WTC11 (cell line): ENCODE measurements at regions not wholly inside any gene's neighbourhood (a gene's known extent, or its start where the extent isn't known, plus 50 kb on each side); places are given as distances from the start of the nearest gene placed in this dataset.
"Not testable (repeated sequence)": the region's sequence is repeated elsewhere in the genome, so short reads cannot be mapped to it uniquely, and the experiment has no call there.

Source experiments
- ATAC-seq: fragments of 200-7000 bp; cut with Tn5 transposase; 2 replicates; pipeline ENCODE4 v1.10.0; 2021; ENCODE audit warnings: mild to moderate bottlenecking, moderate library complexity
- CTCF ChIA-PET: fragments of 300-600 bp; sonication (Branson Sonifier 250); formaldehyde crosslinking; loops from one replicate; lab custom pipeline; 2021; ENCODE audit warnings: antibody characterized with exemption; lab: Charles Lee
- POLR2A ChIA-PET: fragments of 350-600 bp; sonication (Branson Sonifier 250); formaldehyde crosslinking; loops from one replicate; lab custom pipeline; 2021; ENCODE audit warnings: antibody characterized with exemption; lab: Charles Lee
- DNase-seq: peaks from one replicate; pipeline ENCODE4 v3.0.0; 2021; ENCODE audit warnings: low spot score
- H3K27ac Mint-ChIP-seq: 2 replicates; pipeline ENCODE4 v1.8.0; 2021; ENCODE audit warnings: mixed read lengths
- H3K27me3 Mint-ChIP-seq: 2 replicates; pipeline ENCODE4 v1.8.0; 2021; ENCODE audit warnings: low read depth, mild to moderate bottlenecking, moderate library complexity, mixed read lengths
- H3K36me3 Mint-ChIP-seq: 2 replicates; pipeline ENCODE4 v1.8.0; 2021; ENCODE audit warnings: mixed read lengths
- H3K4me1 Mint-ChIP-seq: 2 replicates; pipeline ENCODE4 v1.8.0; 2022; ENCODE audit warnings: mixed read lengths
- H3K4me3 Mint-ChIP-seq: 2 replicates; pipeline ENCODE4 v1.8.0; 2021; ENCODE audit warnings: mild to moderate bottlenecking, moderate library complexity, mixed read lengths
- H3K9me3 Mint-ChIP-seq: 2 replicates; pipeline ENCODE4 v1.8.0; 2021; ENCODE audit warnings: mixed read lengths
- ELF4 ChIP-seq: sonication (generic); formaldehyde crosslinking; IDR thresholded peaks from 2 replicates; pipeline ENCODE4 v1.8.1; 2022; ENCODE audit warnings: low read depth, mild to moderate bottlenecking, moderate library complexity, missing genetic modification reagents
- FOXJ3 ChIP-seq: sonication (generic); formaldehyde crosslinking; IDR thresholded peaks from 2 replicates; pipeline ENCODE4 v1.9.0; 2021; ENCODE audit warnings: missing genetic modification reagents, mild to moderate bottlenecking, borderline replicate concordance
- HMGA2 ChIP-seq: fragments of 250-450 bp; sonication (Bioruptor Pico); IDR thresholded peaks from 2 replicates; pipeline ENCODE4 v1.4.0; 2021; ENCODE audit warnings: mild to moderate bottlenecking, moderate library complexity
- IRF2 ChIP-seq: sonication (generic); formaldehyde crosslinking; IDR thresholded peaks from 2 replicates; pipeline ENCODE4 v1.8.0; 2022; ENCODE audit warnings: low read depth, missing genetic modification reagents, borderline replicate concordance
- KAT7 ChIP-seq: sonication (generic); formaldehyde crosslinking; IDR thresholded peaks from 2 replicates; pipeline ENCODE4 v1.8.1; 2023; ENCODE audit warnings: missing genetic modification reagents, mild to moderate bottlenecking, borderline replicate concordance
- MYBL2 ChIP-seq: sonication (generic); formaldehyde crosslinking; IDR thresholded peaks from 2 replicates; pipeline ENCODE4 v1.8.1; 2023; ENCODE audit warnings: mild to moderate bottlenecking, moderate library complexity, missing genetic modification reagents
- NFE2L1 ChIP-seq: sonication (generic); formaldehyde crosslinking; IDR thresholded peaks from 2 replicates; pipeline ENCODE4 v1.8.1; 2023; ENCODE audit warnings: missing genetic modification reagents
- NFYB ChIP-seq: sonication (generic); formaldehyde crosslinking; conservative IDR thresholded peaks from 2 replicates; pipeline ENCODE4 v1.8.0; 2022; ENCODE audit warnings: low read depth, missing genetic modification reagents
- TP53 ChIP-seq: sonication (generic); formaldehyde crosslinking; IDR thresholded peaks from 2 replicates; pipeline ENCODE4 v1.8.1; 2023; ENCODE audit warnings: mild to moderate bottlenecking, missing genetic modification reagents
- ZBTB21 ChIP-seq: sonication (generic); formaldehyde crosslinking; IDR thresholded peaks from 2 replicates; pipeline ENCODE4 v1.8.1; 2023; ENCODE audit warnings: mild to moderate bottlenecking, missing genetic modification reagents, borderline replicate concordance
- ZNF263 ChIP-seq: sonication (generic); formaldehyde crosslinking; IDR thresholded peaks from 2 replicates; pipeline ENCODE4 v1.8.1; 2022; ENCODE audit warnings: low read depth, mild to moderate bottlenecking, moderate library complexity, missing genetic modification reagents
- TF ChIP-seq, protein P1 (sequence below): sonication (generic); formaldehyde crosslinking; conservative IDR thresholded peaks from 2 replicates; pipeline ENCODE4 v1.8.1; 2023; ENCODE audit warnings: mild to moderate bottlenecking, low read depth, missing genetic modification reagents, moderate library complexity
- TF ChIP-seq, protein P2 (sequence below): fragments of 250-450 bp; sonication (Bioruptor Pico); IDR thresholded peaks from 2 replicates; pipeline ENCODE4 v1.8.0; 2021; ENCODE audit warnings: mild to moderate bottlenecking
- TF ChIP-seq, protein P3 (sequence below): sonication (generic); formaldehyde crosslinking; IDR thresholded peaks from 2 replicates; pipeline ENCODE4 v1.8.0; 2023; ENCODE audit warnings: mild to moderate bottlenecking, missing genetic modification reagents
- TF ChIP-seq, protein P4 (sequence below): sonication (generic); formaldehyde crosslinking; IDR thresholded peaks from 2 replicates; pipeline ENCODE4 v1.8.1; 2023; ENCODE audit warnings: mild to moderate bottlenecking, missing genetic modification reagents, moderate library complexity
- TF ChIP-seq, protein P5 (sequence below): fragments of 250-450 bp; sonication (Bioruptor Pico); IDR thresholded peaks from 2 replicates; pipeline ENCODE4 v1.9.0; 2021; ENCODE audit warnings: mild to moderate bottlenecking

DNA sequence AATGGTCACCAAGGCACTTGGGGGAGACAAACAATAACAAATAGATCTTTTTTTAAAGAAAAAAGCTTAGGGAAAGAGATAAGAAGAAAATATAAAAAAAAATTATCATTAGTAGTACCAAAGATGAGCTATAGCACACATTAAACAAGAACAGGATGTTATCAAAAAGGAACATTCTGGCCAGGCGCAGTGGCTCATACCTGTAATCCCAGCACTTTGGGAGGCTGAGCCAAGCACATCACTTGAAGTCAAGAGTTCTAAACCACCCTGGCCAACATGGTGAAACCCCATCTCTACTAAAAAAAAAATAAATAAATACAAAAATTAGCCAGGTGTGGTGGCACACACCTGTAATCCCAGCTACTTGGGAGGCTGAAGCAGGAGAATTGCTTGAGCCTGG is 92.9 kb downstream of the C9orf50 start:
- Mint-ChIP-seq H3K4me1 (peaks cover 18% of the 10 kb centered on the region), H3K36me3 (peaks cover 10% of the 10 kb centered on the region), H3K9me3 (peaks cover 24% of the 10 kb centered on the region)
- ATAC-seq, H3K27ac Mint-ChIP-seq, H3K27me3 Mint-ChIP-seq, DNase-seq, H3K4me3 Mint-ChIP-seq, CTCF ChIA-PET: not testable (repeated sequence)
- POLR2A ChIA-PET: interaction anchor here (0.6 kb wide), 1 partner anchor 56 kb away, joined by 4 read pairs; no protein-coding TSS in a partner anchor

DNA sequence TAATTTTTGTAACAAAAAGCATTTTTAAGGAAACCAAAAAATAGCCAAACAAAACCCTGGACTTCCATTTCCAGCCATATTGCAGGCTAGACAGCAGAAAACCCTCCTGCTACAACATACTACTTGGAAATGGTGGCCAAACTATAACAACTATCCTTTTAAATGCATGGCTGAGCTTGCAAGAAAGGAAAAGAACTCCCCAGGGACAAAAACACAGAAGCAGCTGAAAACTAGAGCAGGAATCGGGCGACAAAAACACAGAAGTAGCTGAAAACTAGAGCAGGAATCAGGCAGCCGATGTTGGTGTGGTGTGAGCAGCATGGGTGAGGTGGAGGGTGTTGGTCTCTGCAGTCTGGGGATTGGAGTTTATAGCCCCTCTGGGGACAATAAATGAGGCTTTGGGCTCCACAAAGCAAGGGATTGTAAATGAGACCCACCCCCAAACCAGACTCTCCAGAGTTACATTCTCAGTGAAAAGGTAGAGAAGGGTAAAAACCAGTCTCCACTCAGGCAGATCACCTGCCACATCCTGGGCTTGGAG is 95.2 kb downstream of the C9orf50 start:
- 0 out of 2 replicates have a peak overlapping the region, but pooled peaks have one; percentile 0 for H3K27ac Mint-ChIP-seq
- no peak overlapping the region for H3K4me3 Mint-ChIP-seq
- peaks cover 3% of the 10 kb centered on the region for H3K27me3 Mint-ChIP-seq
- no peak for TF ChIP-seq NFE2L1 (CRISPR knock-in tag)
- no peak for TF ChIP-seq ZNF263
- no peak for TF ChIP-seq KAT7 (CRISPR knock-in tag)
- TF ChIP-seq MYBL2: no peak
- TF ChIP-seq, protein P1, sequence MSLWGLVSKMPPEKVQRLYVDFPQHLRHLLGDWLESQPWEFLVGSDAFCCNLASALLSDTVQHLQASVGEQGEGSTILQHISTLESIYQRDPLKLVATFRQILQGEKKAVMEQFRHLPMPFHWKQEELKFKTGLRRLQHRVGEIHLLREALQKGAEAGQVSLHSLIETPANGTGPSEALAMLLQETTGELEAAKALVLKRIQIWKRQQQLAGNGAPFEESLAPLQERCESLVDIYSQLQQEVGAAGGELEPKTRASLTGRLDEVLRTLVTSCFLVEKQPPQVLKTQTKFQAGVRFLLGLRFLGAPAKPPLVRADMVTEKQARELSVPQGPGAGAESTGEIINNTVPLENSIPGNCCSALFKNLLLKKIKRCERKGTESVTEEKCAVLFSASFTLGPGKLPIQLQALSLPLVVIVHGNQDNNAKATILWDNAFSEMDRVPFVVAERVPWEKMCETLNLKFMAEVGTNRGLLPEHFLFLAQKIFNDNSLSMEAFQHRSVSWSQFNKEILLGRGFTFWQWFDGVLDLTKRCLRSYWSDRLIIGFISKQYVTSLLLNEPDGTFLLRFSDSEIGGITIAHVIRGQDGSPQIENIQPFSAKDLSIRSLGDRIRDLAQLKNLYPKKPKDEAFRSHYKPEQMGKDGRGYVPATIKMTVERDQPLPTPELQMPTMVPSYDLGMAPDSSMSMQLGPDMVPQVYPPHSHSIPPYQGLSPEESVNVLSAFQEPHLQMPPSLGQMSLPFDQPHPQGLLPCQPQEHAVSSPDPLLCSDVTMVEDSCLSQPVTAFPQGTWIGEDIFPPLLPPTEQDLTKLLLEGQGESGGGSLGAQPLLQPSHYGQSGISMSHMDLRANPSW (CRISPR knock-in tag): no peak
- no peak for TF ChIP-seq IRF2 (CRISPR knock-in tag)
- no peak for TF ChIP-seq ZBTB21 (CRISPR knock-in tag)
- TF ChIP-seq, protein P2, sequence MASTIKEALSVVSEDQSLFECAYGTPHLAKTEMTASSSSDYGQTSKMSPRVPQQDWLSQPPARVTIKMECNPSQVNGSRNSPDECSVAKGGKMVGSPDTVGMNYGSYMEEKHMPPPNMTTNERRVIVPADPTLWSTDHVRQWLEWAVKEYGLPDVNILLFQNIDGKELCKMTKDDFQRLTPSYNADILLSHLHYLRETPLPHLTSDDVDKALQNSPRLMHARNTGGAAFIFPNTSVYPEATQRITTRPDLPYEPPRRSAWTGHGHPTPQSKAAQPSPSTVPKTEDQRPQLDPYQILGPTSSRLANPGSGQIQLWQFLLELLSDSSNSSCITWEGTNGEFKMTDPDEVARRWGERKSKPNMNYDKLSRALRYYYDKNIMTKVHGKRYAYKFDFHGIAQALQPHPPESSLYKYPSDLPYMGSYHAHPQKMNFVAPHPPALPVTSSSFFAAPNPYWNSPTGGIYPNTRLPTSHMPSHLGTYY (CRISPR knock-in tag): no peak
- TF ChIP-seq, protein P3, sequence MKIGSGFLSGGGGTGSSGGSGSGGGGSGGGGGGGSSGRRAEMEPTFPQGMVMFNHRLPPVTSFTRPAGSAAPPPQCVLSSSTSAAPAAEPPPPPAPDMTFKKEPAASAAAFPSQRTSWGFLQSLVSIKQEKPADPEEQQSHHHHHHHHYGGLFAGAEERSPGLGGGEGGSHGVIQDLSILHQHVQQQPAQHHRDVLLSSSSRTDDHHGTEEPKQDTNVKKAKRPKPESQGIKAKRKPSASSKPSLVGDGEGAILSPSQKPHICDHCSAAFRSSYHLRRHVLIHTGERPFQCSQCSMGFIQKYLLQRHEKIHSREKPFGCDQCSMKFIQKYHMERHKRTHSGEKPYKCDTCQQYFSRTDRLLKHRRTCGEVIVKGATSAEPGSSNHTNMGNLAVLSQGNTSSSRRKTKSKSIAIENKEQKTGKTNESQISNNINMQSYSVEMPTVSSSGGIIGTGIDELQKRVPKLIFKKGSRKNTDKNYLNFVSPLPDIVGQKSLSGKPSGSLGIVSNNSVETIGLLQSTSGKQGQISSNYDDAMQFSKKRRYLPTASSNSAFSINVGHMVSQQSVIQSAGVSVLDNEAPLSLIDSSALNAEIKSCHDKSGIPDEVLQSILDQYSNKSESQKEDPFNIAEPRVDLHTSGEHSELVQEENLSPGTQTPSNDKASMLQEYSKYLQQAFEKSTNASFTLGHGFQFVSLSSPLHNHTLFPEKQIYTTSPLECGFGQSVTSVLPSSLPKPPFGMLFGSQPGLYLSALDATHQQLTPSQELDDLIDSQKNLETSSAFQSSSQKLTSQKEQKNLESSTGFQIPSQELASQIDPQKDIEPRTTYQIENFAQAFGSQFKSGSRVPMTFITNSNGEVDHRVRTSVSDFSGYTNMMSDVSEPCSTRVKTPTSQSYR (CRISPR knock-in tag): no peak
- TF ChIP-seq, protein P4, sequence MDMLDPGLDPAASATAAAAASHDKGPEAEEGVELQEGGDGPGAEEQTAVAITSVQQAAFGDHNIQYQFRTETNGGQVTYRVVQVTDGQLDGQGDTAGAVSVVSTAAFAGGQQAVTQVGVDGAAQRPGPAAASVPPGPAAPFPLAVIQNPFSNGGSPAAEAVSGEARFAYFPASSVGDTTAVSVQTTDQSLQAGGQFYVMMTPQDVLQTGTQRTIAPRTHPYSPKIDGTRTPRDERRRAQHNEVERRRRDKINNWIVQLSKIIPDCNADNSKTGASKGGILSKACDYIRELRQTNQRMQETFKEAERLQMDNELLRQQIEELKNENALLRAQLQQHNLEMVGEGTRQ: no peak
- TF ChIP-seq, protein P5, sequence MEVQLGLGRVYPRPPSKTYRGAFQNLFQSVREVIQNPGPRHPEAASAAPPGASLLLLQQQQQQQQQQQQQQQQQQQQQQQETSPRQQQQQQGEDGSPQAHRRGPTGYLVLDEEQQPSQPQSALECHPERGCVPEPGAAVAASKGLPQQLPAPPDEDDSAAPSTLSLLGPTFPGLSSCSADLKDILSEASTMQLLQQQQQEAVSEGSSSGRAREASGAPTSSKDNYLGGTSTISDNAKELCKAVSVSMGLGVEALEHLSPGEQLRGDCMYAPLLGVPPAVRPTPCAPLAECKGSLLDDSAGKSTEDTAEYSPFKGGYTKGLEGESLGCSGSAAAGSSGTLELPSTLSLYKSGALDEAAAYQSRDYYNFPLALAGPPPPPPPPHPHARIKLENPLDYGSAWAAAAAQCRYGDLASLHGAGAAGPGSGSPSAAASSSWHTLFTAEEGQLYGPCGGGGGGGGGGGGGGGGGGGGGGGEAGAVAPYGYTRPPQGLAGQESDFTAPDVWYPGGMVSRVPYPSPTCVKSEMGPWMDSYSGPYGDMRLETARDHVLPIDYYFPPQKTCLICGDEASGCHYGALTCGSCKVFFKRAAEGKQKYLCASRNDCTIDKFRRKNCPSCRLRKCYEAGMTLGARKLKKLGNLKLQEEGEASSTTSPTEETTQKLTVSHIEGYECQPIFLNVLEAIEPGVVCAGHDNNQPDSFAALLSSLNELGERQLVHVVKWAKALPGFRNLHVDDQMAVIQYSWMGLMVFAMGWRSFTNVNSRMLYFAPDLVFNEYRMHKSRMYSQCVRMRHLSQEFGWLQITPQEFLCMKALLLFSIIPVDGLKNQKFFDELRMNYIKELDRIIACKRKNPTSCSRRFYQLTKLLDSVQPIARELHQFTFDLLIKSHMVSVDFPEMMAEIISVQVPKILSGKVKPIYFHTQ: no peak
- no peak for TF ChIP-seq HMGA2
- no peak for TF ChIP-seq TP53 (CRISPR knock-in tag)
- no peak for TF ChIP-seq FOXJ3 (CRISPR knock-in tag)
- TF ChIP-seq NFYB: no peak
- TF ChIP-seq ELF4: no peak
- peaks cover 10% of the 10 kb centered on the region for H3K36me3 Mint-ChIP-seq
- ATAC-seq (no peak), DNase-seq (no peak)
- POLR2A ChIA-PET: no interaction called here
- peaks cover 26% of the 10 kb centered on the region for H3K4me1 Mint-ChIP-seq
- peaks cover 24% of the 10 kb centered on the region for H3K9me3 Mint-ChIP-seq
- CTCF ChIA-PET: interaction anchor here (1.0 kb wide), 1 partner anchor 351 kb away, joined by 3 read pairs; no protein-coding TSS in a partner anchor
